IPS-18c (cell line): ENCODE measurements at regions not wholly inside any gene's neighbourhood (a gene's known extent, or its start where the extent isn't known, plus 50 kb on each side); places are given as distances from the start of the nearest gene placed in this dataset.

ENCODE experiments used
- H3K4me3 ChIP-seq: 2 replicates; pipeline ENCODE4 v1.7.0; 2013; ENCODE audit warnings: low read depth, mild to moderate bottlenecking, low read length, moderate library complexity; ENCODE audit not compliant: insufficient read depth
- H3K9me3 ChIP-seq: one replicate; pipeline ENCODE4 v1.6.1; 2013; ENCODE audit warnings: mild to moderate bottlenecking, low read length, moderate library complexity; ENCODE audit not compliant: control insufficient read depth, insufficient read depth

- Histone ChIP-seq H3K4me3 (no peak overlapping the region), H3K9me3 (no peaks in the 10 kb centered on the region)
Observed at GRCh38 chr9:110101531-110102161, 106.3 kb downstream of the C9orf152 start.

- no peak overlapping the region for H3K4me3 ChIP-seq
- no peaks in the 10 kb centered on the region for H3K9me3 ChIP-seq
Observed at GRCh38 chr9:110103257-110103656, 104.7 kb downstream of the C9orf152 start.

- no peaks in the 10 kb centered on the region for H3K9me3 ChIP-seq
- no peak overlapping the region for H3K4me3 ChIP-seq
Observed at GRCh38 chr9:110104261-110104809, 103.6 kb downstream of the C9orf152 start.

- Histone ChIP-seq H3K9me3 (no peaks in the 10 kb centered on the region), H3K4me3 (no peak overlapping the region)
Observed at GRCh38 chr9:110105107-110105506, 102.9 kb downstream of the C9orf152 start.

- Histone ChIP-seq H3K4me3 (no peak overlapping the region), H3K9me3 (no peaks in the 10 kb centered on the region)
Observed at GRCh38 chr9:110106661-110107060, 101.3 kb downstream of the C9orf152 start.

GRCh38 chr9:110109333-110110092 lies 98.4 kb downstream of the C9orf152 start:
- no peak overlapping the region for H3K4me3 ChIP-seq

GRCh38 chr9:110110154-110110553 lies 97.8 kb downstream of the C9orf152 start:
- no peaks in the 10 kb centered on the region for H3K9me3 ChIP-seq
- no peak overlapping the region for H3K4me3 ChIP-seq

More at GRCh38 chr9:110109333-110110092, 98.4 kb downstream of the C9orf152 start:
- H3K9me3 ChIP-seq: no peaks in the 10 kb centered on the region

GRCh38 chr9:110111868-110112267 lies 96.1 kb downstream of the C9orf152 start:
- no peak overlapping the region for H3K4me3 ChIP-seq

GRCh38 chr9:110112792-110113191 lies 95.2 kb downstream of the C9orf152 start:
- H3K4me3 ChIP-seq: no peak overlapping the region
- no peaks in the 10 kb centered on the region for H3K9me3 ChIP-seq

More at GRCh38 chr9:110111868-110112267, 96.1 kb downstream of the C9orf152 start:
- no peaks in the 10 kb centered on the region for H3K9me3 ChIP-seq

GRCh38 chr9:110114086-110114858 lies 93.7 kb downstream of the C9orf152 start:
- Histone ChIP-seq H3K9me3 (no peaks in the 10 kb centered on the region), H3K4me3 (no peak overlapping the region)

- H3K4me3 ChIP-seq: no peak overlapping the region
- no peaks in the 10 kb centered on the region for H3K9me3 ChIP-seq
Observed at GRCh38 chr9:110114859-110115201, 93.1 kb downstream of the C9orf152 start.

- H3K9me3 ChIP-seq: no peaks in the 10 kb centered on the region
- H3K4me3 ChIP-seq: no peak overlapping the region
Observed at GRCh38 chr9:110115341-110115820, 92.6 kb downstream of the C9orf152 start.

- H3K4me3 ChIP-seq: no peak overlapping the region
Observed at GRCh38 chr9:110115826-110116542, 92.0 kb downstream of the C9orf152 start.

GRCh38 chr9:110116543-110116885 lies 91.4 kb downstream of the C9orf152 start:
- no peak overlapping the region for H3K4me3 ChIP-seq
- no peaks in the 10 kb centered on the region for H3K9me3 ChIP-seq

More at GRCh38 chr9:110115826-110116542, 92.0 kb downstream of the C9orf152 start:
- H3K9me3 ChIP-seq: no peaks in the 10 kb centered on the region

GRCh38 chr9:110121170-110121569 lies 86.8 kb downstream of the C9orf152 start:
- no peaks in the 10 kb centered on the region for H3K9me3 ChIP-seq

GRCh38 chr9:110123341-110124095 lies 84.4 kb downstream of the C9orf152 start:
- Histone ChIP-seq H3K4me3 (no peak overlapping the region), H3K9me3 (no peaks in the 10 kb centered on the region)

More at GRCh38 chr9:110121170-110121569, 86.8 kb downstream of the C9orf152 start:
- H3K4me3 ChIP-seq: no peak overlapping the region
